SK-N-SH treated with all-trans-retinoic acid at 6 μM for 48 hours (cell line): ENCODE measurements at regions not wholly inside any gene's neighbourhood (a gene's known extent, or its start where the extent isn't known, plus 50 kb on each side); places are given as distances from the start of the nearest gene placed in this dataset.

ENCODE experiments used
- BACH2 ChIP-seq: fragments of 250-450 bp; sonication (Bioruptor Pico); IDR thresholded peaks from 2 replicates; pipeline ENCODE4 v1.9.0; 2021; ENCODE audit warnings: mild to moderate bottlenecking, borderline replicate concordance
- ESRRG ChIP-seq: fragments of 250-450 bp; sonication (Bioruptor Pico); IDR thresholded peaks from 2 replicates; pipeline ENCODE4 v1.6.1; 2021; ENCODE audit warnings: mild to moderate bottlenecking
- OSR1 ChIP-seq: fragments of 250-450 bp; sonication (Bioruptor Pico); IDR thresholded peaks from 2 replicates; pipeline ENCODE4 v1.8.0; 2022; ENCODE audit warnings: moderate library complexity, mild to moderate bottlenecking, inconsistent platforms
- RARB ChIP-seq: fragments of 250-450 bp; sonication (Bioruptor Pico); IDR thresholded peaks from 2 replicates; pipeline ENCODE4 v1.8.0; 2021; ENCODE audit warnings: mild to moderate bottlenecking, moderate library complexity
- SNAI2 ChIP-seq: fragments of 250-450 bp; sonication (Bioruptor Pico); IDR thresholded peaks from 2 replicates; pipeline ENCODE4 v1.5.0; 2020; ENCODE audit warnings: mild to moderate bottlenecking, moderate library complexity
- TOX ChIP-seq: fragments of 250-450 bp; sonication (Bioruptor Pico); IDR thresholded peaks from 2 replicates; pipeline ENCODE4 v1.8.0; 2021; ENCODE audit warnings: mild to moderate bottlenecking, moderate library complexity, borderline replicate concordance
- ZC3H10 ChIP-seq: fragments of 250-450 bp; sonication (Bioruptor Pico); IDR thresholded peaks from 2 replicates; pipeline ENCODE4 v1.5.1; 2021; ENCODE audit warnings: mild to moderate bottlenecking, moderate library complexity
- ZFP3 ChIP-seq: fragments of 250-450 bp; sonication (Bioruptor Pico); IDR thresholded peaks from 2 replicates; pipeline ENCODE4 v1.5.0; 2020; ENCODE audit warnings: mild to moderate bottlenecking, moderate library complexity
- ZNF565 ChIP-seq: fragments of 450-650 bp; formaldehyde crosslinking; conservative IDR thresholded peaks from 2 replicates; pipeline ENCODE4 v1.5.0; 2020; ENCODE audit warnings: low read depth, mild to moderate bottlenecking, moderate library complexity
- ZNF70 ChIP-seq: fragments of 450-650 bp; formaldehyde crosslinking; IDR thresholded peaks from 2 replicates; pipeline ENCODE4 v1.5.0; 2020; ENCODE audit warnings: mild to moderate bottlenecking, moderate library complexity
- ZNF8 ChIP-seq: fragments of 450-650 bp; formaldehyde crosslinking; IDR thresholded peaks from 2 replicates; pipeline ENCODE4 v1.5.0; 2020; ENCODE audit warnings: mild to moderate bottlenecking, moderate library complexity
- TF ChIP-seq, protein P1 (sequence below): fragments of 250-450 bp; sonication (Bioruptor Pico); IDR thresholded peaks from 2 replicates; pipeline ENCODE4 v1.8.0; 2020; ENCODE audit warnings: mild to moderate bottlenecking, moderate library complexity, borderline replicate concordance
- TF ChIP-seq, protein P2 (sequence below): fragments of 250-450 bp; sonication (Bioruptor Pico); IDR thresholded peaks from 2 replicates; pipeline ENCODE4 v1.5.0; 2020; ENCODE audit warnings: mild to moderate bottlenecking, moderate library complexity
- TF ChIP-seq, protein P3 (sequence below): fragments of 250-450 bp; sonication (Bioruptor Pico); IDR thresholded peaks from 2 replicates; pipeline ENCODE4 v1.5.1; 2020; ENCODE audit warnings: low read depth, mild to moderate bottlenecking, moderate library complexity

DNA sequence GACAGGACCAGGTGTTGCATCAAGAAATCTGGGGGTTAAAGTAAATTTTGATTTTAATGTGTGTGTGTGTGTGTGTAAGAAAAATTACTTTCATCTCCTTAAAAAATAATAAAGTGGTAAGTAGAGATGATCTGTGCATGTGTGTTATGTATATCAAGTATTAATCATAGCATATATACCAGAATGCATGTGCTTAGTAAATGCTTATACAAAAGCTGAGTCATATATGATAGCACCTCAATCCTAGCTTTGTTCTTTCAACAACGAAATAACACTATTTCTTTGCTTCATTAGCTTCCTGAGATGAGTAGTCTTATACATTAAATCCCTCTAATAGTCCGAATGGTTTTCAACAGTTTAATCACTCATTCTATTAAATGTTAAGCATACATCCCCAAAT is 899.6 kb upstream of the ANO3 start:
- no peak for TF ChIP-seq ZNF8 (CRISPR knock-in tag)
- TF ChIP-seq ZC3H10, result no peak
- TF ChIP-seq ZFP3 (CRISPR knock-in tag), result no peak
- TF ChIP-seq, protein P1, sequence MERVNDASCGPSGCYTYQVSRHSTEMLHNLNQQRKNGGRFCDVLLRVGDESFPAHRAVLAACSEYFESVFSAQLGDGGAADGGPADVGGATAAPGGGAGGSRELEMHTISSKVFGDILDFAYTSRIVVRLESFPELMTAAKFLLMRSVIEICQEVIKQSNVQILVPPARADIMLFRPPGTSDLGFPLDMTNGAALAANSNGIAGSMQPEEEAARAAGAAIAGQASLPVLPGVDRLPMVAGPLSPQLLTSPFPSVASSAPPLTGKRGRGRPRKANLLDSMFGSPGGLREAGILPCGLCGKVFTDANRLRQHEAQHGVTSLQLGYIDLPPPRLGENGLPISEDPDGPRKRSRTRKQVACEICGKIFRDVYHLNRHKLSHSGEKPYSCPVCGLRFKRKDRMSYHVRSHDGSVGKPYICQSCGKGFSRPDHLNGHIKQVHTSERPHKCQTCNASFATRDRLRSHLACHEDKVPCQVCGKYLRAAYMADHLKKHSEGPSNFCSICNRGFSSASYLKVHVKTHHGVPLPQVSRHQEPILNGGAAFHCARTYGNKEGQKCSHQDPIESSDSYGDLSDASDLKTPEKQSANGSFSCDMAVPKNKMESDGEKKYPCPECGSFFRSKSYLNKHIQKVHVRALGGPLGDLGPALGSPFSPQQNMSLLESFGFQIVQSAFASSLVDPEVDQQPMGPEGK, result no peak
- TF ChIP-seq ESRRG (CRISPR knock-in tag), result no peak
- no peak for TF ChIP-seq BACH2
- TF ChIP-seq RARB, result no peak
- TF ChIP-seq OSR1 (CRISPR knock-in tag), result no peak
- TF ChIP-seq, protein P2, sequence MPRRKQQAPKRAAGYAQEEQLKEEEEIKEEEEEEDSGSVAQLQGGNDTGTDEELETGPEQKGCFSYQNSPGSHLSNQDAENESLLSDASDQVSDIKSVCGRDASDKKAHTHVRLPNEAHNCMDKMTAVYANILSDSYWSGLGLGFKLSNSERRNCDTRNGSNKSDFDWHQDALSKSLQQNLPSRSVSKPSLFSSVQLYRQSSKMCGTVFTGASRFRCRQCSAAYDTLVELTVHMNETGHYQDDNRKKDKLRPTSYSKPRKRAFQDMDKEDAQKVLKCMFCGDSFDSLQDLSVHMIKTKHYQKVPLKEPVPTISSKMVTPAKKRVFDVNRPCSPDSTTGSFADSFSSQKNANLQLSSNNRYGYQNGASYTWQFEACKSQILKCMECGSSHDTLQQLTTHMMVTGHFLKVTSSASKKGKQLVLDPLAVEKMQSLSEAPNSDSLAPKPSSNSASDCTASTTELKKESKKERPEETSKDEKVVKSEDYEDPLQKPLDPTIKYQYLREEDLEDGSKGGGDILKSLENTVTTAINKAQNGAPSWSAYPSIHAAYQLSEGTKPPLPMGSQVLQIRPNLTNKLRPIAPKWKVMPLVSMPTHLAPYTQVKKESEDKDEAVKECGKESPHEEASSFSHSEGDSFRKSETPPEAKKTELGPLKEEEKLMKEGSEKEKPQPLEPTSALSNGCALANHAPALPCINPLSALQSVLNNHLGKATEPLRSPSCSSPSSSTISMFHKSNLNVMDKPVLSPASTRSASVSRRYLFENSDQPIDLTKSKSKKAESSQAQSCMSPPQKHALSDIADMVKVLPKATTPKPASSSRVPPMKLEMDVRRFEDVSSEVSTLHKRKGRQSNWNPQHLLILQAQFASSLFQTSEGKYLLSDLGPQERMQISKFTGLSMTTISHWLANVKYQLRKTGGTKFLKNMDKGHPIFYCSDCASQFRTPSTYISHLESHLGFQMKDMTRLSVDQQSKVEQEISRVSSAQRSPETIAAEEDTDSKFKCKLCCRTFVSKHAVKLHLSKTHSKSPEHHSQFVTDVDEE, result no peak
- TF ChIP-seq, protein P3, sequence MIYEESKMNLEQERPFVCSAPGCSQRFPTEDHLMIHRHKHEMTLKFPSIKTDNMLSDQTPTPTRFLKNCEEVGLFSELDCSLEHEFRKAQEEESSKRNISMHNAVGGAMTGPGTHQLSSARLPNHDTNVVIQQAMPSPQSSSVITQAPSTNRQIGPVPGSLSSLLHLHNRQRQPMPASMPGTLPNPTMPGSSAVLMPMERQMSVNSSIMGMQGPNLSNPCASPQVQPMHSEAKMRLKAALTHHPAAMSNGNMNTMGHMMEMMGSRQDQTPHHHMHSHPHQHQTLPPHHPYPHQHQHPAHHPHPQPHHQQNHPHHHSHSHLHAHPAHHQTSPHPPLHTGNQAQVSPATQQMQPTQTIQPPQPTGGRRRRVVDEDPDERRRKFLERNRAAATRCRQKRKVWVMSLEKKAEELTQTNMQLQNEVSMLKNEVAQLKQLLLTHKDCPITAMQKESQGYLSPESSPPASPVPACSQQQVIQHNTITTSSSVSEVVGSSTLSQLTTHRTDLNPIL (CRISPR knock-in tag), result no peak
- no peak for TF ChIP-seq TOX (CRISPR knock-in tag)
- no peak for TF ChIP-seq SNAI2 (CRISPR knock-in tag)
- no peak for TF ChIP-seq ZNF70
- TF ChIP-seq ZNF565, result no peak
